Caco-2 (cell line): ENCODE measurements at regions not wholly inside any gene's neighbourhood (a gene's known extent, or its start where the extent isn't known, plus 50 kb on each side); places are given as distances from the start of the nearest gene placed in this dataset.
A peak's percentile ranks its signal among the peaks of the same experiment; 100 is the strongest.

Source experiments
- BruUV-seq: library from RNA; stranded (reverse); fragments of 400-500 nt; replicated peaks from 2 replicates; lab custom pipeline; 2021; lab: Mats Ljungman, UMichigan
- CTCF ChIA-PET: fragments of 300-600 bp; sonication (Branson Sonifier 250); formaldehyde crosslinking; loops from one replicate; lab custom pipeline; 2022; ENCODE audit warnings: antibody characterized with exemption; lab: Charles Lee
- POLR2A ChIA-PET: fragments of 300-600 bp; sonication (Branson Sonifier 250); formaldehyde crosslinking; loops from one replicate; lab custom pipeline; 2022; ENCODE audit warnings: antibody characterized with exemption; lab: Charles Lee
- DNase-seq, 2 experiments: peaks; one replicate each; pipeline versions ENCODE4 v3.0.0 to v3.0.0-alpha.2; 2020 to 2022
- H3K27me3 ChIP-seq: replicated peaks from 2 replicates; pipeline ENCODE4 v1.6.0; 2011; ENCODE audit warnings: low read length; ENCODE audit not compliant: control insufficient read depth, insufficient read depth
- H3K36me3 ChIP-seq: 2 replicates; pipeline ENCODE4 v1.5.1; 2011; ENCODE audit warnings: low read length; ENCODE audit not compliant: control insufficient read depth, insufficient read depth
- H3K4me1 ChIP-seq: fragments of 250-450 bp; sonication (Bioruptor Pico); 2 replicates; pipeline ENCODE4 v1.5.1; 2020; ENCODE audit warnings: mild to moderate bottlenecking
- H3K4me3 ChIP-seq: 2 replicates; pipeline ENCODE4 v1.5.1; 2011; ENCODE audit warnings: low read depth, mild to moderate bottlenecking, control low read depth, low read length
- H3K9me3 ChIP-seq: fragments of 250-450 bp; sonication (Bioruptor Pico); 2 replicates; pipeline ENCODE4 v1.5.1; 2020; ENCODE audit warnings: mild to moderate bottlenecking, moderate library complexity
- H3K27ac Mint-ChIP-seq: one replicate; pipeline ENCODE4 v1.8.0; 2022; ENCODE audit warnings: mixed read lengths; ENCODE audit not compliant: unreplicated experiment
- H3K27me3 Mint-ChIP-seq: one replicate; pipeline ENCODE4 v1.8.0; 2022; ENCODE audit warnings: mixed read lengths; ENCODE audit not compliant: insufficient read depth, unreplicated experiment
- H3K36me3 Mint-ChIP-seq: one replicate; pipeline ENCODE4 v1.8.0; 2022; ENCODE audit warnings: mild to moderate bottlenecking, mixed read lengths; ENCODE audit not compliant: insufficient read depth, unreplicated experiment
- H3K4me1 Mint-ChIP-seq: one replicate; pipeline ENCODE4 v1.8.0; 2022; ENCODE audit warnings: low read depth, mixed read lengths; ENCODE audit not compliant: unreplicated experiment
- H3K4me3 Mint-ChIP-seq: one replicate; pipeline ENCODE4 v1.8.0; 2022; ENCODE audit warnings: mild to moderate bottlenecking, moderate library complexity, mixed read lengths; ENCODE audit not compliant: unreplicated experiment
- H3K9me3 Mint-ChIP-seq: one replicate; pipeline ENCODE4 v1.8.0; 2022; ENCODE audit warnings: mixed read lengths; ENCODE audit not compliant: unreplicated experiment
- intact Hi-C: fragments of 100-400 bp; cut with micrococcal nuclease; formaldehyde crosslinking; loops from one replicate; pipeline ENCODE4 v1.10.0; 2022; ENCODE audit not compliant: unreplicated experiment
- TF ChIP-seq, protein P1 (sequence below), 2 experiments: fragments of 200-600 bp in 1 of 2; IDR thresholded peaks; 1 replicate in 1 of 2; 2 replicates in 1 of 2; pipeline versions ENCODE4 v1.5.1 to v1.8.0; 2011 to 2022; ENCODE audit warnings: antibody characterized with exemption in 1 of 2, control low read depth in 1 of 2, inconsistent platforms in 1 of 2, low read depth in 1 of 2, low read length in 1 of 2, mild to moderate bottlenecking in 1 of 2, moderate library complexity in 1 of 2; ENCODE audit not compliant: insufficient read depth in 1 of 2, severe bottlenecking in 1 of 2, unreplicated experiment in 1 of 2

DNA sequence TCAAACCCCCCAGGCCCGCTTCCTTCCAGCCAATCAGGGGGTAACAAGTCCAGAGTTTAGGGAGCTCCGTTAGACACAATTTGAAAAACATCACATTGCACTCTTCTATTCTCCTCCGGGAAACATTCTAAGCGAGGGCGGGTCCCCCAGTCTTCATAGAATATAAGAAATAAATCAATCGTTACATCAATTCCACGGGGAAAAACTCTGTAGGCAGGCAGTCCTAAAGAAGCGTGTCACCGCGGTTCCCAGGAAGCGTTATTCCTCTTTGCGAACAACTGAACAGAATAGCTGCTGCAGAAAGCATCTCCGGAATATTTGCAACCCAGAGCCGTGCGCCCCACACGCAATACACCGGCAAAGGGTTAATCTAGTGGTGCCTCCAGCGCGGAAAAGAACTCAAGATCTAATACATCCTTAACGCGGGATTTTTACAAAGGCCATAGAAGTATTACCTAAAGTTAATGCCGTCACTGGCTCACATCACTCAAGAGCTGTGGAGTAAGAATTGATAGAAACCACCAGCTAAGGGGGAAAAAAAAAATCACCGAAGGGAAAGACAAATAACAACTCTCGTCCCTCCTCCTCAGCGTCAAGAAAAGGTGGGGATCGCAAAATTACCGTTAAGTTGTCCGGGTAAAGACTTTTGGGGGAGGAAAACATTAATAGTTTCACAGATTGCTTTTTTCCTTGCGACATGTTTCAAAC lies 65.1 kb downstream of the KCNRG start:
- Histone ChIP-seq H3K4me1 (peaks cover 14% of the 10 kb centered on the region), H3K27me3 (no peaks in the 10 kb centered on the region), H3K4me3 (peak overlapping the region; percentile 46), H3K36me3 (no peaks in the 10 kb centered on the region), H3K9me3 (no peaks in the 10 kb centered on the region)
- TSS peak; percentile 30 for BruUV-seq
- H3K36me3 Mint-ChIP-seq, result peaks cover 47% of the 10 kb centered on the region
- intact Hi-C loops, result loop anchor here (5.0 to 10.0 kb wide), 3 partner anchors 94 to 992 kb away; no protein-coding TSS in a partner anchor
- peak overlapping the region; percentile 87 for H3K4me3 Mint-ChIP-seq
- ChIA-PET CTCF (interaction anchor here (0.7 to 3.0 kb wide), 3 partner anchors 83 to 306 kb away, joined by 3 to 10 read pairs (median 4); partner anchors contain the start of gene TRIM13), POLR2A (interaction anchor here (1.0 to 3.1 kb wide), 2 partner anchors 45 to 83 kb away, joined by 3 to 29 read pairs; partner anchors contain the start of gene TRIM13)
- peak overlapping the region; percentile 96 for H3K27ac Mint-ChIP-seq
- H3K27me3 Mint-ChIP-seq, result no peaks in the 10 kb centered on the region
- peaks cover 5% of the 10 kb centered on the region for H3K4me1 Mint-ChIP-seq
- peak in 1 of 2 experiments; percentile 44 for DNase-seq
- TF ChIP-seq, protein P1, sequence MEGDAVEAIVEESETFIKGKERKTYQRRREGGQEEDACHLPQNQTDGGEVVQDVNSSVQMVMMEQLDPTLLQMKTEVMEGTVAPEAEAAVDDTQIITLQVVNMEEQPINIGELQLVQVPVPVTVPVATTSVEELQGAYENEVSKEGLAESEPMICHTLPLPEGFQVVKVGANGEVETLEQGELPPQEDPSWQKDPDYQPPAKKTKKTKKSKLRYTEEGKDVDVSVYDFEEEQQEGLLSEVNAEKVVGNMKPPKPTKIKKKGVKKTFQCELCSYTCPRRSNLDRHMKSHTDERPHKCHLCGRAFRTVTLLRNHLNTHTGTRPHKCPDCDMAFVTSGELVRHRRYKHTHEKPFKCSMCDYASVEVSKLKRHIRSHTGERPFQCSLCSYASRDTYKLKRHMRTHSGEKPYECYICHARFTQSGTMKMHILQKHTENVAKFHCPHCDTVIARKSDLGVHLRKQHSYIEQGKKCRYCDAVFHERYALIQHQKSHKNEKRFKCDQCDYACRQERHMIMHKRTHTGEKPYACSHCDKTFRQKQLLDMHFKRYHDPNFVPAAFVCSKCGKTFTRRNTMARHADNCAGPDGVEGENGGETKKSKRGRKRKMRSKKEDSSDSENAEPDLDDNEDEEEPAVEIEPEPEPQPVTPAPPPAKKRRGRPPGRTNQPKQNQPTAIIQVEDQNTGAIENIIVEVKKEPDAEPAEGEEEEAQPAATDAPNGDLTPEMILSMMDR (IDR thresholded peaks at IDR 0.05; ENCODE audit: insufficient read depth in 1 of 2, low read depth in 1 of 2, low read length in 1 of 2, severe bottlenecking in 1 of 2, unreplicated experiment in 1 of 2), result no peak
- no peaks in the 10 kb centered on the region for H3K9me3 Mint-ChIP-seq

DNA sequence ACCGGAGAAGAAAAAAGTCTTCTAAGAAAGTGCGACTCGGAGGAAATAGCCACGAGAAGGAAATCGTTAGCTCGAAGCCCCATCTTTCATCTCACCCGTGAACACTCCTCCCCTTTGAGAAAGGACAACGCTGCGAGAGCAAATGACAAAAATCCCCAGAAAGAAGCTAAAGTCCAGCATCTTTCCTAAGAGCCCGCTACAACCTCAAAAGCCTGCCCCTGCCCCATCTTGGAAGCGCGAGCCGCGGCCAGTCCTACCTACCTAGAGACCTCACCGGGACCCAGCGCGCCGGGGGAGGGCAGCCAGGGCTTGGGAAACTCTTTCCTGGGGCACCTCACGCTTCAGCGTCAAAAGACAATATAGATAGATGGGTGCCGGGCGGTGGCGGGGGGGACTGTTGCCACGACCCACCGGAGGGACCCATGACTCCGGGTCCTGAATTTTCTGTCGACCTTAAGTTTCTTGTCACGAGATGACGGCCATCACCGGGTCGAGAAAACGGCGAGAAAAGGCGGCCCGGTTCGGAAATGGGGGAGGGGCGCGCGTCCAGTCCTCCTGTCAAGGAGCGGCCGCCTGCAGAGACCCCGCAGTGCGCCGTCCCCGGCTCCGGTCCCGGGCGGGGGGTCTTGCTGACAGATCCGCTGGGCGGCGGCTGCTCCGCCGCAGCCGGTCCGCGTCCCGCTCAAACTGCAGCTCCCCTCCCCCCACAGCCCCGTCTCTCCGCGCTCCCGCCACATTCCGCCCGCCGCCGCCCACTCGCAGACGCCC lies 65.9 kb downstream of the KCNRG start:
- H3K27ac Mint-ChIP-seq, result peak overlapping the region; percentile 96
- peaks cover 41% of the 10 kb centered on the region for H3K36me3 Mint-ChIP-seq
- Histone ChIP-seq H3K4me1 (peaks cover 10% of the 10 kb centered on the region; the same call in 1 of the 2 replicates), H3K27me3 (no peaks in the 10 kb centered on the region), H3K4me3 (peak overlapping the region; percentile 46), H3K9me3 (no peaks in the 10 kb centered on the region), H3K36me3 (no peaks in the 10 kb centered on the region)
- H3K27me3 Mint-ChIP-seq, result no peaks in the 10 kb centered on the region
- DNase-seq, result peak; percentile 66 to 72
- no peaks in the 10 kb centered on the region for H3K9me3 Mint-ChIP-seq
- no TSS peak for BruUV-seq
- intact Hi-C loops, result loop anchor here (5.0 to 10.0 kb wide), 3 partner anchors 94 to 991 kb away; no protein-coding TSS in a partner anchor
- H3K4me3 Mint-ChIP-seq, result peak overlapping the region; percentile 87
- ChIA-PET POLR2A (interaction anchor here (0.5 to 3.1 kb wide), 5 partner anchors 9 to 831 kb away, joined by 3 to 29 read pairs (median 4); partner anchors contain the start of genes SPRYD7 and TRIM13), CTCF (interaction anchor here (0.7 to 3.0 kb wide), 5 partner anchors 84 to 831 kb away, joined by 3 to 10 read pairs (median 4); partner anchors contain the start of genes SPRYD7 and TRIM13)
- TF ChIP-seq, protein P1 (IDR thresholded peaks at IDR 0.05; ENCODE audit: insufficient read depth in 1 of 2, low read depth in 1 of 2, low read length in 1 of 2, severe bottlenecking in 1 of 2, unreplicated experiment in 1 of 2), result no peak
- H3K4me1 Mint-ChIP-seq, result no peaks in the 10 kb centered on the region
